ENCODE measurements at regions not wholly inside any gene's neighbourhood (a gene's known extent, or its start where the extent isn't known, plus 50 kb on each side); places are given as distances from the start of the nearest gene placed in this dataset.

- H3K36me3 ChIP-seq: no peaks in the 10 kb centered on the region
- H3K4me3 ChIP-seq: no peak overlapping the region
- no peak for DNase-seq (ENCODE audit: low spot score)
- peaks cover 0 to 24% of the 10 kb centered on the region in 2 donors for H3K9me3 ChIP-seq
- no peak for TF ChIP-seq CTCF (IDR thresholded peaks at IDR 0.05)
- no peaks in the 10 kb centered on the region for H3K4me1 ChIP-seq
- H3K27me3 ChIP-seq: no peaks in the 10 kb centered on the region
- no peak overlapping the region for H3K27ac ChIP-seq
Measured at GRCh38 chr15:36080759-36081158, 498.7 kb upstream of the CDIN1 start.

GRCh38 chr15:36090286-36090946 is 489.0 kb upstream of the CDIN1 start:
- no peak overlapping the region for H3K4me3 ChIP-seq
- DNase-seq (ENCODE audit: low spot score): no peak
- no peak for TF ChIP-seq CTCF (IDR thresholded peaks at IDR 0.05)
- H3K27ac ChIP-seq: no peak overlapping the region
- H3K4me1 ChIP-seq: no peaks in the 10 kb centered on the region
- peaks cover 0 to 15% of the 10 kb centered on the region in 2 donors for H3K9me3 ChIP-seq
- H3K36me3 ChIP-seq: no peaks in the 10 kb centered on the region
- H3K27me3 ChIP-seq: no peaks in the 10 kb centered on the region

- Histone ChIP-seq H3K36me3 (no peaks in the 10 kb centered on the region), H3K27ac (peak overlapping the region in 1 of 2 donors; percentile 68), H3K9me3 (no peaks in the 10 kb centered on the region), H3K4me1 (no peaks in the 10 kb centered on the region), H3K4me3 (no peak overlapping the region), H3K27me3 (no peaks in the 10 kb centered on the region)
- no peak for TF ChIP-seq CTCF (IDR thresholded peaks at IDR 0.05)
- no peak for DNase-seq (ENCODE audit: low spot score)
Measured at GRCh38 chr15:36106640-36107335, 472.6 kb upstream of the CDIN1 start.

GRCh38 chr15:36108541-36108940 is 470.9 kb upstream of the CDIN1 start:
- Histone ChIP-seq H3K27ac (no peak overlapping the region), H3K36me3 (no peaks in the 10 kb centered on the region), H3K4me1 (no peaks in the 10 kb centered on the region), H3K27me3 (no peaks in the 10 kb centered on the region), H3K9me3 (no peaks in the 10 kb centered on the region), H3K4me3 (no peak overlapping the region)
- TF ChIP-seq CTCF (IDR thresholded peaks at IDR 0.05): no peak
- no peak for DNase-seq (ENCODE audit: low spot score)

- Histone ChIP-seq H3K36me3 (no peaks in the 10 kb centered on the region), H3K4me3 (no peak overlapping the region), H3K9me3 (no peaks in the 10 kb centered on the region), H3K27me3 (no peaks in the 10 kb centered on the region), H3K4me1 (no peaks in the 10 kb centered on the region), H3K27ac (no peak overlapping the region)
- no peak for DNase-seq (ENCODE audit: low spot score)
- no peak for TF ChIP-seq CTCF (IDR thresholded peaks at IDR 0.05)
Measured at GRCh38 chr15:36109943-36110658, 469.3 kb upstream of the CDIN1 start.

Data from right atrium auricular region (tissue), 2 donors.